Omental fat pad (tissue), 3 donors: ENCODE measurements at regions not wholly inside any gene's neighbourhood (a gene's known extent, or its start where the extent isn't known, plus 50 kb on each side); places are given as distances from the start of the nearest gene placed in this dataset.

Experiments
- ATAC-seq: fragments of 150-250 bp; one replicate; pipeline ENCODE4 v1.9.1; 2016; ENCODE audit warnings: mild to moderate bottlenecking, moderate library complexity; ENCODE audit not compliant: low FRiP score
- DNase-seq: peaks from one replicate; pipeline ENCODE4 v3.0.0-alpha.2; 2019; ENCODE audit warnings: low spot score
- CTCF ChIP-seq, 3 donors: fragments of 450-650 bp; IDR thresholded peaks; one replicate each; pipeline ENCODE4 v1.5.1; 2016 to 2017; ENCODE audit warnings: antibody characterized with exemption in 3 of 3, mild to moderate bottlenecking in 3 of 3, moderate library complexity in 2 of 3

GRCh38 chr3:101128786-101129185 is 135.6 kb upstream of the ABI3BP start:
- ATAC-seq (no peak), DNase-seq (no peak)
- TF ChIP-seq CTCF (IDR thresholded peaks at IDR 0.05): no peak

DNA sequence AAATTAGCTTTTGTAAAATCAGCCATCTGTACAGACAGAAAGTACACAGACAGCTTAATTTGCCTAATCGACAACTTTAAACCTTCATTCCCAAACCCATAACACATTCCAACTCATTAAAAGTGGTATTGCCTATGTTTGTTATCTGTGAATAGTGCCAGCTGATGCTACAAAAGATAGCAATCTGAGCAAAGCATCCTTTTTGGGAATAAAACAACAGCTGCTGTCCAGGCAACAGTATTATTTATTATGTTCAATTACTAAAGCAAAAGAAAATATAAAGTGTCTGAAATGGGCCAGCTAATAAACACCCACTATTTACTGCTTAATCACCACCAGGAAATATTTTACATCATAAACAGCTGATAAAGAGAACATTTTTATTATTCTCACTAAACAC is 134.8 kb upstream of the ABI3BP start:
- ATAC-seq (no peak), DNase-seq (no peak)
- no peak for TF ChIP-seq CTCF (IDR thresholded peaks at IDR 0.05)

DNA sequence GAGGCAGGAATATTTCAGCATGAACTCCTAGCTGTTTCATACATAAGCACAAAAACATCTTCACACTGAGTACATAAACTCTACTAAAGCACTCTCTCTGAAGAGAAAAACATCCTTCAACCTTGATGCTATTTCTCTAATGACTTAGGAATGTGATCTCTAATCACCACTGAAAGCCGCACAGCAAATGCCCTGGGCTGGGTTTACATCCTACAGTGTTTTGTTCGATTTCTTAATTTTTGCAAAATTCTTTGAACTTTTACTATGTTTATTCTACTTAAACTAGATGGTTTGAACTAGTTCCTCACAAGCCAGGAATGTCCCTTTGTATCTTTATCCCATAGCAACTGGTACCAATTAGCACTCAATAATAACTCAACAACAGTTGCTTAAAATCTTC is 130.9 kb upstream of the ABI3BP start:
- no peak for DNase-seq
- TF ChIP-seq CTCF (IDR thresholded peaks at IDR 0.05): no peak
- no peak for ATAC-seq

- DNase-seq: no peak
- no peak for TF ChIP-seq CTCF (IDR thresholded peaks at IDR 0.05)
- no peak for ATAC-seq
Measured at GRCh38 chr3:101123081-101123480, 129.9 kb upstream of the ABI3BP start.

GRCh38 chr3:101122681-101123080 is 129.5 kb upstream of the ABI3BP start:
- no peak for TF ChIP-seq CTCF (IDR thresholded peaks at IDR 0.05)
- DNase-seq: no peak
- ATAC-seq: no peak

DNA sequence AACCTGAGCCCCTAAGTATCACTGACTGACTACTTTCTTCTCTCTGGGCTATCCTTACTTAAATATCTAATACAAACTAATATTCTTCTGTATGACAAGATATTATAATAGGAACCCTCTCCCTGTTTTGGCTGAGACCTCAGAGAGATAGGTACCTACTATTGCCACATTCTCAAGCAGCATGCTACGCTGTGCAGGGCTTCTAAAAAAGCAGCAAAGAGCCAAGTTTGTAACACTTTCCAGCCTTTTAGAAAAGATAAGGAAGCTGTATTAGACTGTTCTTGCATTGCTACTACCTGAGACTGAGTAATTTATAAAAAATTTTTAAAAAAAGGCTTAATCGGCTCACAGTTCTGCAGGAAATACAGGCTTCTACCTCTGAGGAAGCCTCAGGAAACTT is 126.8 kb upstream of the ABI3BP start:
- no peak for TF ChIP-seq CTCF (IDR thresholded peaks at IDR 0.05)
- no peak for DNase-seq
- peak; percentile 65 for ATAC-seq

GRCh38 chr3:101119535-101119934 is 126.3 kb upstream of the ABI3BP start:
- TF ChIP-seq CTCF (IDR thresholded peaks at IDR 0.05): no peak
- DNase-seq: no peak
- ATAC-seq: peak; percentile 60
